ENCODE measurements at regions not wholly inside any gene's neighbourhood (a gene's known extent, or its start where the extent isn't known, plus 50 kb on each side); places are given as distances from the start of the nearest gene placed in this dataset.
A peak's percentile ranks its signal among the peaks of the same experiment; 100 is the strongest.

GRCh38 chr1:105122041-105122440, 1372.3 kb downstream of the AMY1C start:
- DNase-seq (no peak), ATAC-seq (ENCODE audit: low FRiP score in 2 of 2) (no peak)
- 74 to 92% methylated on average over 2 of the region's 2 CpGs for WGBS, 2 donors
- Histone ChIP-seq H3K9me3 (no peaks in the 10 kb centered on the region), H3K27ac (no peak overlapping the region), H3K36me3 (no peaks in the 10 kb centered on the region), H3K4me3 (no peak overlapping the region), H3K27me3 (no peaks in the 10 kb centered on the region), H3K4me1 (no peaks in the 10 kb centered on the region)
- no peak for TF ChIP-seq EP300 (IDR thresholded peaks at IDR 0.05)
- TF ChIP-seq CTCF (IDR thresholded peaks at IDR 0.05), result no peak
- no peak for TF ChIP-seq POLR2AphosphoS5 (IDR thresholded peaks at IDR 0.05)
- no peak for TF ChIP-seq POLR2A (IDR thresholded peaks at IDR 0.05)

GRCh38 chr1:105137543-105138457, 1388.1 kb downstream of the AMY1C start:
- peak; percentile 44 to 68 for ATAC-seq (ENCODE audit: low FRiP score in 2 of 2)
- Histone ChIP-seq H3K4me3 (no peak overlapping the region), H3K9me3 (no peaks in the 10 kb centered on the region), H3K27me3 (no peaks in the 10 kb centered on the region), H3K27ac (no peak overlapping the region), H3K36me3 (no peaks in the 10 kb centered on the region), H3K4me1 (no peaks in the 10 kb centered on the region)
- no peak for TF ChIP-seq POLR2A (IDR thresholded peaks at IDR 0.05)
- TF ChIP-seq EP300 (IDR thresholded peaks at IDR 0.05), result no peak
- peak in 1 of 2 donors; percentile 30 for DNase-seq
- 63 to 66% methylated on average over 11 to 14 of the region's 14 CpGs for whole genome bisulfite sequencing, 2 donors

DNA sequence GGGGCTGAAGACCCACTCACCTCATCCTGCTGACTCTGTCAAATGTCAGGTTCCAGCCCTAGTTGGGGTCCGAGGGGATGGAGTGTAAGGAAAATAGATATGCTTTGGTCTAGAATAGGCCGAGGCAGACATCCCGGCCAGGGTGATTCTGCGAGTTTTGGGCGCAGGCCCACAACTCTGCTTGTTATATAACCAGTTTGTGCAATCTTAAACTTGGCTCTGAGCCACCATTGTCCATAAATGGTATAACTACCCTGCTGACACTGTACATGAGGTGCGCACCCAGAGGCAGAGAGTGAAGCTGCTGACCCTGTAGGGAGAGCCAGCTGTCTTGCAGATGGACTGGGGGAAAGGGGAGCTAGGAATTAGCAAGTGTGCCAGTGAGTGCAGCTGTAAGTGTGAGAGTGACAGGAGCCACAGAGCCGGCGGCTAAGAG, 1388.8 kb downstream of the AMY1C start:
- H3K9me3 ChIP-seq, result no peaks in the 10 kb centered on the region
- WGBS, 2 donors, result 49 to 55% methylated on average over 6 to 8 of the region's 8 CpGs
- H3K4me1 ChIP-seq, result no peaks in the 10 kb centered on the region
- no peak overlapping the region for H3K4me3 ChIP-seq
- peak; percentile 43 to 62 for ATAC-seq (ENCODE audit: low FRiP score in 2 of 2)
- no peaks in the 10 kb centered on the region for H3K36me3 ChIP-seq
- H3K27ac ChIP-seq, result no peak overlapping the region
- TF ChIP-seq POLR2AphosphoS5 (IDR thresholded peaks at IDR 0.05) (no peak), CTCF (IDR thresholded peaks at IDR 0.05) (no peak), EP300 (IDR thresholded peaks at IDR 0.05) (no peak), POLR2A (IDR thresholded peaks at IDR 0.05) (no peak)
- peak in 1 of 2 donors; percentile 27 for DNase-seq
- H3K27me3 ChIP-seq, result no peaks in the 10 kb centered on the region

GRCh38 chr1:105172788-105173187, 1423.1 kb downstream of the AMY1C start:
- ATAC-seq (ENCODE audit: low FRiP score in 2 of 2) (no peak), DNase-seq (no peak)
- no peak for TF ChIP-seq EP300 (IDR thresholded peaks at IDR 0.05)
- TF ChIP-seq CTCF (IDR thresholded peaks at IDR 0.05), result no peak
- no peak for TF ChIP-seq POLR2A (IDR thresholded peaks at IDR 0.05)
- TF ChIP-seq POLR2AphosphoS5 (IDR thresholded peaks at IDR 0.05), result no peak
- Histone ChIP-seq H3K4me3 (no peak overlapping the region), H3K27ac (no peak overlapping the region), H3K9me3 (no peaks in the 10 kb centered on the region), H3K27me3 (no peaks in the 10 kb centered on the region), H3K36me3 (no peaks in the 10 kb centered on the region), H3K4me1 (no peaks in the 10 kb centered on the region)
- WGBS, 2 donors, result 53 to 61% methylated on average over 3 of the region's 3 CpGs

DNA sequence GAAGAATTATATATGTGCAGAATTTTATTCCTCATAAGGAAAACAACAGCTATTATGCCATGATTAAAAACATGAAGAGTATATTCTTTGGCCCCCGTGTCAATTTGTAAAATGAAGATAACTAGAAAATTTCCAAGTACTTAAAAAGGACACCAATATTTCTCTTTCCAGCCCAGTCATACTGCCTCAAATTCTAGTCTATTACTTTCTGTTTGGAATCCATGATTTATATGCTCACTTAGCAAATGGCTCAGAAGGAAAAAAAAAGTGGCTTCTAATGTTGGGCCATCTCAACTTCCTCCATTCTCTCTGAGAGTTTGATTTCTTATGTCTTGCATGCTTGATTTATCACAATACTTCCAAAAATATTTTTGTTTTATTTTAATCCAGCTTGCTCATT, 1431.1 kb downstream of the AMY1C start:
- WGBS, 2 donors, result 67 to 76% methylated on average over 1 of the region's 1 CpG
- H3K27ac ChIP-seq, result no peak overlapping the region
- H3K9me3 ChIP-seq, result no peaks in the 10 kb centered on the region
- H3K27me3 ChIP-seq, result no peaks in the 10 kb centered on the region
- H3K36me3 ChIP-seq, result no peaks in the 10 kb centered on the region
- no peak for TF ChIP-seq POLR2A (IDR thresholded peaks at IDR 0.05)
- TF ChIP-seq EP300 (IDR thresholded peaks at IDR 0.05), result no peak
- TF ChIP-seq POLR2AphosphoS5 (IDR thresholded peaks at IDR 0.05), result no peak
- TF ChIP-seq CTCF (IDR thresholded peaks at IDR 0.05), result no peak
- ATAC-seq (ENCODE audit: low FRiP score in 2 of 2) (no peak), DNase-seq (no peak)
- no peaks in the 10 kb centered on the region for H3K4me1 ChIP-seq
- no peak overlapping the region for H3K4me3 ChIP-seq
